Mucosa of stomach (tissue), 1 donor: ENCODE measurements at regions not wholly inside any gene's neighbourhood (a gene's known extent, or its start where the extent isn't known, plus 50 kb on each side); places are given as distances from the start of the nearest gene placed in this dataset.

Experiments used
- H3K27me3 ChIP-seq: one replicate; pipeline ENCODE4 v1.7.0; 2013; ENCODE audit warnings: mild to moderate bottlenecking, low read length; ENCODE audit not compliant: control insufficient read depth, insufficient read depth
- H3K36me3 ChIP-seq: one replicate; pipeline ENCODE4 v1.7.0; 2013; ENCODE audit warnings: low read length; ENCODE audit not compliant: control insufficient read depth, insufficient read depth
- H3K4me1 ChIP-seq: one replicate; pipeline ENCODE4 v1.7.0; 2013; ENCODE audit warnings: mild to moderate bottlenecking, low read length; ENCODE audit not compliant: control insufficient read depth, insufficient read depth
- H3K4me3 ChIP-seq: one replicate; pipeline ENCODE4 v1.7.0; 2013; ENCODE audit warnings: low read length
- H3K9ac ChIP-seq: one replicate; pipeline ENCODE4 v1.7.0; 2013; ENCODE audit warnings: mild to moderate bottlenecking, low read length, moderate library complexity
- H3K9me3 ChIP-seq: one replicate; pipeline ENCODE4 v1.7.0; 2013; ENCODE audit warnings: mild to moderate bottlenecking, low read length, moderate library complexity; ENCODE audit not compliant: control insufficient read depth
- donor health status: Pancreatic carcinoma.

DNA sequence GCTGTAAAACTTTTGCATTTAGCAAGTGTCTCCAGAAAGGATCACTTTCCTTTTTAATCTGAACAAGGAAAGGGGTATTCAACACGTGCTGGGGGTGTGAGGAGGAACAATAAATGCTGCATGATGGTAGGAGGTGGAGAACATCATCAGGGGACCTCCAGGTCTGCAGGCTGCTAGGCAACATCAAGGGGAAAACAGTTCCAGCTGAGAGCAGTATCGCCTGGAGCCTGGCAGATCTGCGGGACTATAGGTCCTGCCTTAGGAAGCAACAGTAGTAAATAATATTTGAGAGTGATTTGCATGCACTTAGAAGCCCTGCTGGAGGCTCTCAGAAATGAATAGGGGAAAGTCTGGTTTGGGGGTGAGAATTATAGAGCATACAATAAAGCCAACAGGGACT, 175.6 kb downstream of the SUCLG1 start:
- no peaks in the 10 kb centered on the region for H3K36me3 ChIP-seq
- no peak overlapping the region for H3K9ac ChIP-seq
- no peaks in the 10 kb centered on the region for H3K9me3 ChIP-seq
- H3K4me1 ChIP-seq: no peaks in the 10 kb centered on the region
- H3K27me3 ChIP-seq: no peaks in the 10 kb centered on the region
- H3K4me3 ChIP-seq: no peak overlapping the region

DNA sequence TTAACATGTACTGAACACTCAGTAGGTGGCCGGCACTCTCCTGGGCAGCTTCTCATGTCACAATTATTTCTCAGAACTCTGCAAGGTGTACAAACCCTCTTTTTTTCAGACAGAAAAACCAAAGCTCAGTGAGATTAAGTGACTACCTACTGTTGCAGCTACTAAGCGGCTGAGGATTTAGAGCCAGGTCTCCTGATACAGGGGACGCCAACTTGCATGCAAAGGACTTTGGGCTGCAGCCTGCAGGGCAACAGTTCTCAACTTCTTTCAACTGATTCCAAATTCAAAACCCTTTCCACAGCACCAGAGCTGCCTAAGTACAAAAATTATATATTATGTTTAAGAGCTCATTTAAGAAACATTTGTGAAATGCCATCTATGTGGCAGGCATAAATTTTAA, 177.6 kb downstream of the SUCLG1 start:
- H3K27me3 ChIP-seq: no peaks in the 10 kb centered on the region
- no peaks in the 10 kb centered on the region for H3K9me3 ChIP-seq
- H3K4me1 ChIP-seq: no peaks in the 10 kb centered on the region
- no peaks in the 10 kb centered on the region for H3K36me3 ChIP-seq
- H3K9ac ChIP-seq: no peak overlapping the region
- no peak overlapping the region for H3K4me3 ChIP-seq

DNA sequence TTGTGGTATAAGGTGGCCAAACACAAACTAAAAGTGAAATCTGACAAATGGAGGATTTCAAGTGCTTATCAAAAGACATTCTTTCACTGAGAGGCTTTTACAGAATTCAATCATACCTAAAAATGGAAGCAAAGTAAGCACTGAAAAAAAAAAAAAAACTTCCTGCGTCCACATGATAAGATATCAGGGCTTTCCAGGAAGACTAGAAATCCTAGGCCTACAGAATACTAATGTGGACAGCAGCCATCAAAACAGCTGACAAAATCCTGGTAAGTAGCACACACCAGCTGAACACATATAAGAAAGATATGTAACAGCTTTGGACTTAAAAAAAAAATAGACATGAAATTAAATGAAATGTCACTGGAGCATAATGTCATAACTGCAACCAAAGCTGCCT, 178.2 kb downstream of the SUCLG1 start:
- Histone ChIP-seq H3K36me3 (no peaks in the 10 kb centered on the region), H3K4me3 (no peak overlapping the region), H3K9me3 (no peaks in the 10 kb centered on the region), H3K4me1 (no peaks in the 10 kb centered on the region), H3K27me3 (no peaks in the 10 kb centered on the region), H3K9ac (no peak overlapping the region)

DNA sequence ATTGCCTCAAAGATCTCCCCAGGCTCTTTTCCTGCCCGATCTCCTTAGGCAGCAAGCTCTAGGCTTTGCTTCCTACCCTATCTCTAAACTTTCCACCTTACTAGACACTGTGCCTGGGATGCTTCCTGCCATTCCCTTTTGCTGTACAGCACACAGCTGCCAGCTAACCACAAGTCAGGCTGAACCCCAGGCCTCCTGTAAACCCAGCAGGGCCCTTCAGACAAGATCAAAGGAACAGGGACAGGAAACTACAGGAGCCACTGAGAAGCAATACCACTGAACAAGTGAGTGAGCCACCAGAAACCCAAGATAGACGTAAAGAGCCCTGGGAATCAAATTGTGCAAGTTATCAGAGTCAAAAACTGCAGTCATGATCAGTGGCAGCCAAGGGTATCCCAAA, 180.7 kb downstream of the SUCLG1 start:
- no peaks in the 10 kb centered on the region for H3K27me3 ChIP-seq
- no peak overlapping the region for H3K4me3 ChIP-seq
- no peaks in the 10 kb centered on the region for H3K36me3 ChIP-seq
- H3K4me1 ChIP-seq: no peaks in the 10 kb centered on the region
- H3K9me3 ChIP-seq: no peaks in the 10 kb centered on the region
- H3K9ac ChIP-seq: no peak overlapping the region

DNA sequence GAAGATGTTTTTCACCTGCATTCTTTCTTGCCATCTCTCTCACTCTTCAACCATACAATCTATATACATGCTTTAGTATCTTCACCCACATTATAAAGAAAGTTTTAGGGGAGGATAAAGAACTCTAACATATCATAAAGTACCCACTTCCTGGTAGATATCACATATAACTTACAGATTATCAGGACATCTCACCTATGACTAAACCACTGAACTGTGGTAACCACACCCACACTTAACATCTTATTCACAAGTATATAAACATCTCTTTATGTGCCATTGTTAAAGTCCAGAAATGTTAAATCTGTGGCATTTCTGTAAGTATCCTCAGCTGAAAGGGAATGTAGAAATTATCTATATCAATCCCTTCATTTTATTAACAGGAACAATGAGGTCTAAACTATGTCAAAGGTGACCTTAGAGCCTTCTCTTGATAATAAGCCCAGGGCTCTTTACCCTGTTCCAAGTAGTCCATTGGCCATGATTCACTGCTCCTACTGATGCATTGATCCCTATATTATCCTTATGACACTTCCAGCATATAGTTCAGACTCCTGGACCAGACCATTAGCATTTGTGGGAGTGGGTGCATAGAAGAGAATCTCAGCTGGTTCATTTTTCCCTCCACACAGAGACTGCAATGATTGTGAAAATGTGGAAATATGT, 182.4 kb downstream of the SUCLG1 start:
- H3K4me1 ChIP-seq: no peaks in the 10 kb centered on the region

DNA sequence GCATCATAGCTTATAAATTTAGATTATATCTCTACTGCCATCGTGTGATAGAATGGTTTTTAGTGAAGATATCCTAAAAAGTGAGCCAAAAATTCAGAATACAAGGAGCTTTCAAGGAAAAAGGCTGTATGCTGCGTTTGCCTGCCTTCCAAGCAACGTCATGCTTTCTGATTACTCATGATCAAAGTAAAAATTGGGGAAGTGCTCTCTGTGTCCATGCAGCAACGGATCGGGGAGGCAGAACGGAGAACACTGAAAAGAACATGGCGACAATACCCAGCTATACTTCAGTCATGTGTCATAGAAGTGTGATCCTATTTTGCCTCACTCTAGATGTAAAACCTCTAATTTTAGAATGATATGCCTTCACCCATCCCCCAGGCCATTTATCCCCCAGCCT, 185.7 kb downstream of the SUCLG1 start:
- H3K36me3 ChIP-seq: no peaks in the 10 kb centered on the region
- no peaks in the 10 kb centered on the region for H3K27me3 ChIP-seq
- no peak overlapping the region for H3K9ac ChIP-seq
- no peak overlapping the region for H3K4me3 ChIP-seq
- H3K9me3 ChIP-seq: no peaks in the 10 kb centered on the region
- H3K4me1 ChIP-seq: no peaks in the 10 kb centered on the region

More for the DNA sequence above, 182.4 kb downstream of the SUCLG1 start:
- Histone ChIP-seq H3K27me3 (no peaks in the 10 kb centered on the region), H3K9me3 (no peaks in the 10 kb centered on the region), H3K4me3 (no peak overlapping the region), H3K9ac (no peak overlapping the region), H3K36me3 (no peaks in the 10 kb centered on the region)

DNA sequence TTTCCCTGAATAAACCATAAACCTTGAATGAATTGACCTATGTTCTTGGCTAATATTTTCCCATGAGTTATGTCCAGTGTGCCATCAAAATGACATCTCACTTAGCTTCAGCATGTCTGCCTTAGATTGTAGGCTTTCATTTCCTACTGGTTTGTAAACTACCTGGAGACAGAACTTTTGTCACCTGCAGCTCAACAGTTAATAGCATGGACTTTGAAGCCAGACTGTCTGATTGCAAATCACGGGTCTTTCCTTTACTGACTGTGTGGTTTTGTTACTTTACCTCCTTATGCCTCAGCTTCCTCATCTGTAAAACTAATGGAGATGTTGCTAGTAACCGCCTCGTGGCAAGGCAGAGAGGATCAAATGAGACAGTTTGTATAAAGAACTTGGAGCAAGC, 187.1 kb downstream of the SUCLG1 start:
- no peak overlapping the region for H3K9ac ChIP-seq
- H3K27me3 ChIP-seq: no peaks in the 10 kb centered on the region
- no peaks in the 10 kb centered on the region for H3K36me3 ChIP-seq
- no peaks in the 10 kb centered on the region for H3K4me1 ChIP-seq
- no peak overlapping the region for H3K4me3 ChIP-seq
- no peaks in the 10 kb centered on the region for H3K9me3 ChIP-seq

DNA sequence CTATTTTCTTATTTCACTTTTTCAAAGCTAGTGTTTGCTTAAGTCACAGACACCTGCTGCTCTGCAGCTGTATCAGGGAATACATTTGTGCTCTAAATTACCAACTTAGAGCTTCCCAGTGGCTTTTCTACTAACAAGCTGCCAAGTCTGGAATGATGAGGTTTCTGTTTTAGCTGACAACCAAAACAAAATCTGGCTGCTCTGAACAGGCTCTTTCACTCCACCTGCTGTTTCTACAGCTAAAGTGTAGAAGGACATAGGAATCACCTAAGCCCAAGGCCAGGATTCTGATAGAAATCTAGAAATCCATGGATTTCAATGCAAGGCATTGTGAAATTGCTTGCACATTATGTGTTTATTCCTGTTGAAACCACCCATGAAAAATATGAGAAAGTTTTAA, 201.2 kb downstream of the SUCLG1 start:
- Histone ChIP-seq H3K27me3 (no peaks in the 10 kb centered on the region), H3K4me3 (no peak overlapping the region), H3K4me1 (no peaks in the 10 kb centered on the region), H3K9ac (no peak overlapping the region), H3K9me3 (no peaks in the 10 kb centered on the region), H3K36me3 (no peaks in the 10 kb centered on the region)

DNA sequence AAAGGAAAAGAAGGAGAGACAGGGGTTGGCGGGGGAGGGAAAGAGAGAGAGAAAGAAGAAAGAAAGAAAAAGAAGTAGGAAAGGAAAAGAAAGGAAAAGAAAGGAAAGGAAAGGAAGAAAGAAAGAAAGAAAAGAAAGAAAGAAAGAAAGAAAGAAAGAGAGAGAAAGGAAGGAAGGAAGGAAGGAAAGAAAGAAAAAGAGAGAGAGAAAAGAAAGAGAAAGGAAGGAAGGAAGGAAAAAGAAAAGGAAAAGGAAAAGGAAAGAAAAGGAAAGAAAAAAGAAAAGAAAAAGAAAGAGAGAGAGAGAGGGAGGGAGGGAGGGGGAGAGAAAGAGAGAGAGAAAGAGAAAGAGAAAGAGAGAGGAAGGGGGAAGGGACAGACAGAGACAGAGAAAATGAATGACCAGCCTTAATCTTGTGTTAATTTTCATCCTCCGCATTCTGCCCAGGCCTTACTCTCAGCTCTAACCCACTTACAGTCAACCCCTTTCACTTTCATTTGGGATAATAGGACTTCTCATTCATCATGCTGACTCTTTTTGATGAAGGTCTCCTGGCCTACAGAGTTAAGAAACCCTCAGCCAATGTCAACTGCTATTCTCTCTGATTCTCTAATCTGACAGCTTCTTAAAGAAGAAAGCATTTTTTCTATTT, 207.3 kb downstream of the SUCLG1 start:
- Histone ChIP-seq H3K9me3 (no peaks in the 10 kb centered on the region), H3K9ac (no peak overlapping the region), H3K36me3 (no peaks in the 10 kb centered on the region), H3K27me3 (no peaks in the 10 kb centered on the region), H3K4me1 (no peaks in the 10 kb centered on the region), H3K4me3 (no peak overlapping the region)

DNA sequence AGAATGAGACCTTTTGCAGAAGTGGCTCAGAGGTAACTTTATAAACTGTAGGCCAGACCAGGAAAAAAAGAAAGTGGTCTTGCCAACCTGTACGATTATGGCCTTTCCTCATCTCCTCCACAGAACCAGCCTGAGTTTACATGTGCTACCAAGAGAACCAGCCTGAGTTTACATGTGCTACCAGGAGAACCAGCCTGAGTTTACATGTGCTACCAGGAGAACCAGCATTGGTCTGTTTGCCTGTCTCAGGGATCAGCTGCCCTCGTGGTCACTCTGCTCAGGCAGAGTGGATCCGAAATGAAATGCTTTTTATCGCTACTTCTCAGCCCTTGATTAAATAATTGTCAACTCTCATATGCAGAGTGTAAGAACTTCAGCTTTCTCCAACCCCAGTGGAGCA, 209.9 kb downstream of the SUCLG1 start:
- H3K9me3 ChIP-seq: no peaks in the 10 kb centered on the region
- H3K27me3 ChIP-seq: no peaks in the 10 kb centered on the region
- no peaks in the 10 kb centered on the region for H3K36me3 ChIP-seq
- H3K4me3 ChIP-seq: no peak overlapping the region
- no peak overlapping the region for H3K9ac ChIP-seq
- H3K4me1 ChIP-seq: no peaks in the 10 kb centered on the region

DNA sequence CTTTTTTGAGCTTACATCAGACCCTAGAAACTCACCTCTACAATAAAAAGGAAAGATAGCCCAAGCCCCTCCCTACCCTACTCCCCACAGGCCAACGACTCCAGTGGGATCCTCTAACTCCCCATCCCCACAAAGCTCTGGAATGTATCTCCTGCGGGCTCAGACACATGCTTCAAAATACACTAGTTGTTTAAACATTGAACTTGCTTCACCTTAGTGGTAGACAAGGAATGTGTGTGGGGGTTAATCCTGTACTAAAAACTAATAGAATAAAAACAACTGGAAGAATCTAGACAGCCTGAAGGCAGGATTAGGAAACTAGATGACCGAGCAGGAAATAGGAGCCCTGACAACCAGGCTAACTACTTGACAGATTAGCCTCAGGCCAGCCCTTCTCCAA, 211.5 kb downstream of the SUCLG1 start:
- Histone ChIP-seq H3K36me3 (no peaks in the 10 kb centered on the region), H3K9ac (no peak overlapping the region), H3K4me1 (no peaks in the 10 kb centered on the region), H3K9me3 (no peaks in the 10 kb centered on the region), H3K27me3 (no peaks in the 10 kb centered on the region), H3K4me3 (no peak overlapping the region)

DNA sequence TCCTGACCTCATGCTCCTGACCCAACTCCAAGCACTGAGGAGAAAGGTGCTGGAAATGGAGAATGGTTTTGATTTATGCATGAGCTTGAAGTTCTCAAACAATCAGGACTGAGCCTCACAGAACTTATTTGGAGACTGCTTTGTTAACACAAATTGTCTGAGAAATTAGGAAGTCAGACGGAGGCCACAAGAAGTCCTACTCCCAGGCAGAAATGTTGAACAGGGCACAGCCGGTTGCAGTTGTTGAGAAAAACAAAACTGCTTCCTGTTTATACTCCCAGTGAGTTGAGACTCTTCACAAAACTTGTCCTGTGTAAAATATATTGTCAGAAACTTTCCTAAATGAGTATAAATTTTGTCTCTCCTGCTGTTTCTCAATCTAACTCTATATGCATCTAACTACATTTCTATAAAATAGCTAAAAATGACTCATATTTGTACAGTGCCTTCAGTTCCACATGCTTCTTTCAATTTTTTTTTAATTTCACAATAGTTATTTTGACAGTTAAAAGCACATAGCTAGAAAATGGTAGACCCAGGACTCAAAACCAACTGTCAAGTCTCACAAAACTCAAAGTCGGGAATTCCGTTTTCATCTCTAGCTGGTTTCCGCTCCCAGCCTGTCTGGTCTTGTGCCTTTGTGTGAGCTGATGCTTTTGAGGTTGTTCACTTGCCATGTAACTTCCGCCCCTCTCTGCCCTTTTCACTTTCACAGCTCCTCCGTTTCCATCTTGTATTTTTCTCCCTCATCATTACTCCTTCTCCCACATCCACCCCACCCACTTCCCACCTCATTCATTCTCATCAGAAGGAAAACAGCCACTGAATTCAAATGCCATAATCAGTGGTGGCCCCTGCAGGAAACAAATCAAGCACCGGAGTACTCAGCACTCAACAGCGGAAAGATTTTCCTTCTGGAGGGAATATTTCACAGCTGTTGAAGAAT, 215.0 kb downstream of the SUCLG1 start:
- no peak overlapping the region for H3K9ac ChIP-seq
- no peaks in the 10 kb centered on the region for H3K9me3 ChIP-seq
- H3K4me3 ChIP-seq: no peak overlapping the region
- no peaks in the 10 kb centered on the region for H3K4me1 ChIP-seq
- no peaks in the 10 kb centered on the region for H3K27me3 ChIP-seq
- no peaks in the 10 kb centered on the region for H3K36me3 ChIP-seq
